DMS114 treated with DMSO at 0.1 percent for 48 hours (cell line): ENCODE measurements at regions not wholly inside any gene's neighbourhood (a gene's known extent, or its start where the extent isn't known, plus 50 kb on each side); places are given as distances from the start of the nearest gene placed in this dataset.

Experiments
- DNase-seq: peaks from one replicate; lab custom pipeline; 2025; ENCODE audit not compliant: unreplicated experiment; lab: John Stamatoyannopoulos, UW

DNA sequence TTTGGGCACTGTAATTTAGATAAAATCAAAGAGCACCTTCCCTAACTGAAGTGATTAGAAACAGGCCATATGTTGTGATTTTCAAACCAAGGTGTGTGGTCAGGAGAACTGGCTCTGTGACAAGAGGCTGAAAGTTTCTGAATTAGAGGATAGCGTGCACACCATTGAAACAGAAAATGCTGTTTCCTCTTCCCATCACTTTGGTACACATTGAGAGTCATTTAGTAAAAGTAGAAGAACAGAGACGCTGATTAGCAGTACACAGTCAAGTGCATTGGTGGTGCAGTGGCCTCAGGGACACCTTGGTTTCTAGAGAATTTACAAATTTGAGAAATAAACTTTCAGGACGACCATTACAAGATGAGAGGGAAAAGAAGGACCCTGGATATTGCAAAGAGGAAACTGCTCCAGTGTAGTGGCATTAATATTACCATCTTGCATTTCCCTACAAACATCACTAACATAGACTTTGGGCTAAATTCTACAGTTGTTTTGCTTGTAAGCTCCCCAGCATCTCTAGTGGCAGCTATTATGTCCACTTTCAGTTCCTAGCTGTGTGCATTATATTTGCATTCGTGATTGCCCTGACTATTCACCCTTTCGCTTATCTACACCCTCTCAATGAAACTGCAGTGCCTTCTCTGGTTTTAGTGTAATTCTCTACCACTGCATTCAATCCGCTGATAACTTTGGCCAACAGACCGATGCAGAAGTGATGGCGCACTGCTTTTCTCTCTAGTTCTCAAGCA lies 728.1 kb upstream of the GRM7 start:
- DNase-seq = no peak

GRCh38 chr3:6142707-6143106 lies 718.2 kb upstream of the GRM7 start:
- no peak for DNase-seq

GRCh38 chr3:6147883-6148282 lies 713.0 kb upstream of the GRM7 start:
- no peak for DNase-seq

GRCh38 chr3:6155650-6156338 lies 705.1 kb upstream of the GRM7 start:
- DNase-seq = no peak

DNA sequence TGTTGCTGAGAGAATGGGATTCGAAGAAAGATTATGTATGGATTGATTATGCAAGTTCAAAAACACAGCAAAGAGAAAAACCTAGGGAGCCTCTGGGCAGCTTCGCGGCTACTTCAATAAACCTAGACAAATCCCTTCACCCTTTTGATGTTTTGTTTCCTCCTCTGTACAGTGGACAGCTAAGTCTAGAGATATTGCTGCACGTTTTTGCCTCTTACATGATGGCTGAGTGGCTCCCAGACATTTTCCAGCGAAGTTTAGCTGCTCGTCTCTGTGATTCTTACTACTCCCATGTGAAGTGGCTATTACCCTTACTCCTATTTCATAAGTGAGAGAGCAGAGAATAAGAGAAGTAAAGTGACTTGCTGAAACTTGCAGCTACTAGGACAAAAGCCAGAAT lies 695.0 kb upstream of the GRM7 start:
- DNase-seq = no peak

DNA sequence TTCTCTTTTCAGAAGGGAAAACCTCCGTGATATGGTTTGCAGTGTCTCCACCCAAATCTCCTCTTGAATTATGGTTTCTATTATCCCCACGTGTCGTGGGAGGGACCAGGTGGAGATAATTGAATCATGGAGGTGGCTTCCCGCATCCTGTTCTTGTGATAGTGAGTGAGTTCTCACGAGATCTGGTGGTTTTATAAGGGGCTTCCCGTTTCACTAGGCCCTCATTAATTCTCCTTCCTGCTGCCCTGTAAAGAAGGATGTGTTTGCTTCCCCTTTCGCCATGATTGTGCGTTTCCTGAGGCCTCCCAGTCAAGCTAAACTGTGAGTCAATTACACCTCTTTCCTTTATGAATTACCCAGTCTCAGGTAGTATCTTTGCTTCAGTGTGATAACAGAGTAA lies 692.7 kb upstream of the GRM7 start:
- no peak for DNase-seq

- DNase-seq = no peak
These were observed 687.9 kb upstream of the GRM7 start for GRCh38 chr3:6172871-6173642.

GRCh38 chr3:6177417-6177816 lies 683.5 kb upstream of the GRM7 start:
- DNase-seq = no peak

GRCh38 chr3:6179761-6180160 lies 681.2 kb upstream of the GRM7 start:
- DNase-seq = no peak

DNA sequence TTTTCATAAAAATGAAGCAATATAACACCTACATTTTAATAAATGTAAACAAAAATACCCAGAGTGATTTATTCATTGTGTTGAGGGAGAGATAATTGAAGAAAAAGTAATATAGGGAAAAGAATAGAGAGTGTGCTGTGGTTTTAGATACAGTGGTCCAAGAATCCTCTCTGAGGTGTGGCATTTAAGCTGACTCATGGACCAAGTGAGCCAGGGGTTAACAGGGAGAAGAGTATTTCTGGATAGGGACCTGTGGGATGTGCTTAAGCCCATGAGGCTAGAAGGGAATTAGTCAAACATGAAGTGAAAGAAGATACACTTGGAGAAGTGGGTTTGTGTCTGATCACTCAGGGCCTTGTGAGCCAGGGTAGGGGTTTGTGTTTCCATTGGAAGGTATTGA lies 680.7 kb upstream of the GRM7 start:
- DNase-seq = no peak

GRCh38 chr3:6182476-6182875 lies 678.4 kb upstream of the GRM7 start:
- no peak for DNase-seq

DNA sequence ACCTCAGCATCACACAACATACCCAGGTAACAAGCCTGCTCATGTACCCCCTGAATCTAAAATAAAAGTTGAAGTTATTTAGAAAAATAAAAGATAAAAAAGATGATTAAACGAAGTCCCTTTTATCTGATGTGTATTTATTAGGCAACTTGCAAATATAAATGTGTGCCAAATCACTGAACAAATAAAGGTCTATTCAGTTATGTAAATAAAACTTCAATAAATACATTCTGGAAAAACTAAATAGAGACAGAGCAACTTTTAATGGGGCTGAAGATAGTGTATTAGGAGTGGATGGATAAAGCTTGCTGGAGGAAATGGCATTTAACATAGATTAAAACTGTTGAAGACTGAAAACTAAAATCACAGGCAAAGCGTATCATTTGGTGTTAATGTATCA lies 678.0 kb upstream of the GRM7 start:
- no peak for DNase-seq

GRCh38 chr3:6189384-6189783 lies 671.5 kb upstream of the GRM7 start:
- no peak for DNase-seq

GRCh38 chr3:6204891-6205290 lies 656.0 kb upstream of the GRM7 start:
- no peak for DNase-seq

- no peak for DNase-seq
These were observed 644.5 kb upstream of the GRM7 start for GRCh38 chr3:6216135-6217026.

DNA sequence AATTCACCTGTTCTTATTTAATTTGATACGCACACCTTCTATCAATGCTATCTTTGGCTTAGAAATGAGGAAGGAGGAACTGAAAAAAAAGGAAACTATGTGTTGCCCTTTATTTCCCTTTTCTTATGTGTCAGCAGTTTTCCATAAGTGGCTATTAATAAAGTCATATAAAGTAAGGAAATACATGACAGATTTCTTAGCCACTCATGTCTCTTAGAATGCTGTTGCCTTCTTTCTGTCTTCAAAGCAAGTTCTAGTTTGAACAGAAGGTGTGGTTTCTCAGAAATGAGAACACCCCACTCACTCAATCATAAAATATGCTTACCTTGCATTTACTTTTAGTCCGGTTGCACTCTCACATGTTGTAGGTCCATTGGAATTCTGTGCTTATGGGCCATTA lies 640.5 kb upstream of the GRM7 start:
- no peak for DNase-seq

DNA sequence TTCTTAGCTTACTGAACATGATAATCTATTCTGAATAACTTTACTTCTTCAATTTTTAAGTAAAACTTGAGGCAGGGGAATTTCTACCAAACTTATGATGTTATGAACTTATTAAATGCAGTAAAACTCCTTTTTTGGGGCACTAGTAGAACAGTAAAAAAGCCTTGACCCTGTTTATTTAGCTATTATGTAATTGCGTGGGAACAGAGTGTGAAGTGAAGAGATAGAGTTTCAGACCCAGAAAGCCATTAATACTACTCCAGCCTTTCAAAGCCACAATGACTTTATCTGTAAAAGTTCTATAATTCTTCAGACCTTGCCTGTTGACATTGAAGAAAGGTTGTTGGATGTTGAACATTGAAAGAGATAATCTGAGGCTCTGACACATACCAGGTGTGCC lies 638.8 kb upstream of the GRM7 start:
- no peak for DNase-seq

DNA sequence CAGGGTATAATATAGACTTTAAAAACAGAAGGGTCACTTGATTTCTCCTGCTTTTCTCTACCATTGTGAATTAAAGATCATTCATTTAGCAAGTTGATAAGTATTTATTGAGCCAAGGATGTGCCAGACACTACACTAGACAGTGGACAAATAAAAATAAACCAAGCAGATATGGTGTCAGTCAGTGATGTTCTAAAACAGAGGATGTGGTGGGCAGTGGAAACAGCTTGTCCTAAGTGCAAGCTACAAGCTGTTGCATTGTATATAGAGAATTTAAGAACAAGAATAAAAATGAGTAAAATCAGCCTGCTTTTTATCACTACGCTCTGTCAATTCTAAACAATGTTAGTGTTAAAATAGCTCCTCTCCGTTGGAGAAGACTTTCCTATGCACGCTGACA lies 637.3 kb upstream of the GRM7 start:
- no peak for DNase-seq

- no peak for DNase-seq
These were observed 631.8 kb upstream of the GRM7 start for GRCh38 chr3:6228958-6229683.

GRCh38 chr3:6229778-6230410 lies 631.0 kb upstream of the GRM7 start:
- no peak for DNase-seq
